ENCODE measurements at regions not wholly inside any gene's neighbourhood (a gene's known extent, or its start where the extent isn't known, plus 50 kb on each side); places are given as distances from the start of the nearest gene placed in this dataset.

DNA sequence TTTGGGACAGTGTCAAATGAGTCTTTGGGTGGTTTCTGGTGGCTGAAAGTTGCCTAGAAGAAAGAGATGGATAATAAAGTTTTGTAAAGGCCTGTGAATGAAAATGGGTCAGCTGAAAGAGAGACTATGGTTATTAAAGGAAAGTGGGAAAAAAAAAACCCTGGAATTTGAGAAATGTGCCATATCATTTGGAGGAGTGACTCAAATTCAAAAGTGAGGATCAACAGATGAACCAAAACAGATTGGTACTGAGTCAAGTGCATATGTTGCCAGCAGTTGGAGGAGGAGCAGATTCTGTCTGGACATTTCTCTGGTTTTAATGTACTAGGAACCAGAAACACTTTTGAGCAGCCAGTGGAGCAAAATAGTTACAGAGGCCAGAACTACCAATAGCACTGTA, 339.8 kb downstream of the KCNA4 start:
- H3K9me3 Mint-ChIP-seq (ENCODE audit: low read depth, unreplicated experiment), result peaks cover 3% of the 10 kb centered on the region
- H3K4me3 Mint-ChIP-seq (ENCODE audit: low read depth, unreplicated experiment), result no peak overlapping the region
- DNase-seq, result no peak
- no peak overlapping the region for H3K27ac Mint-ChIP-seq (ENCODE audit: unreplicated experiment)
- no peaks in the 10 kb centered on the region for H3K27me3 Mint-ChIP-seq (ENCODE audit: unreplicated experiment)
- TF ChIP-seq, protein P1, sequence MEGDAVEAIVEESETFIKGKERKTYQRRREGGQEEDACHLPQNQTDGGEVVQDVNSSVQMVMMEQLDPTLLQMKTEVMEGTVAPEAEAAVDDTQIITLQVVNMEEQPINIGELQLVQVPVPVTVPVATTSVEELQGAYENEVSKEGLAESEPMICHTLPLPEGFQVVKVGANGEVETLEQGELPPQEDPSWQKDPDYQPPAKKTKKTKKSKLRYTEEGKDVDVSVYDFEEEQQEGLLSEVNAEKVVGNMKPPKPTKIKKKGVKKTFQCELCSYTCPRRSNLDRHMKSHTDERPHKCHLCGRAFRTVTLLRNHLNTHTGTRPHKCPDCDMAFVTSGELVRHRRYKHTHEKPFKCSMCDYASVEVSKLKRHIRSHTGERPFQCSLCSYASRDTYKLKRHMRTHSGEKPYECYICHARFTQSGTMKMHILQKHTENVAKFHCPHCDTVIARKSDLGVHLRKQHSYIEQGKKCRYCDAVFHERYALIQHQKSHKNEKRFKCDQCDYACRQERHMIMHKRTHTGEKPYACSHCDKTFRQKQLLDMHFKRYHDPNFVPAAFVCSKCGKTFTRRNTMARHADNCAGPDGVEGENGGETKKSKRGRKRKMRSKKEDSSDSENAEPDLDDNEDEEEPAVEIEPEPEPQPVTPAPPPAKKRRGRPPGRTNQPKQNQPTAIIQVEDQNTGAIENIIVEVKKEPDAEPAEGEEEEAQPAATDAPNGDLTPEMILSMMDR (IDR thresholded peaks at IDR 0.05; ENCODE audit: unreplicated experiment), result no peak
- H3K4me1 Mint-ChIP-seq (ENCODE audit: low read depth, unreplicated experiment), result no peaks in the 10 kb centered on the region
- no peaks in the 10 kb centered on the region for H3K36me3 Mint-ChIP-seq (ENCODE audit: insufficient read depth, unreplicated experiment)
- no TSS peak for BruUV-seq (replicated peaks)
- intact Hi-C loops (cut with micrococcal nuclease; ENCODE audit: unreplicated experiment), result no loop called here
- CTCF ChIA-PET, result no interaction called here

DNA sequence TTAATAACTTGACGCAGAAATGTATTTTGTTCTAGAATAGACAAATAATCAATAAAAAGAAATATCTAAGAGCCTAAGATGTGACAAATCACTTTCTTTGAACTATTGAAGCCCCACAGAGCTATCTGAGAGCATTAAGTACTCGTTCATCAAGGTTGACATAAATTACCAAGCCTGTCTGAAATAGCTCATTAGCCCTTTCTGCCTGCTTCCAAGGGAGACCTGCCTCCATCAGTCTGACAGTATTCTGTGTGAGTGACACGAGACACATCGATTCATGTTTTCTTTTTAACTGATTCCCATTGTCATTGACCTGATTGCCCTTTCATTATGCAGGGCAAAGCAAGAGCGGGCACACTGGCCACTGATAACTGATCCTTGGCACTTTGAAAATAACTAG, 347.5 kb downstream of the KCNA4 start:
- DNase-seq, result no peak
- CTCF ChIA-PET, result no interaction called here
- Mint-ChIP-seq H3K27ac (ENCODE audit: unreplicated experiment) (no peak overlapping the region), H3K9me3 (ENCODE audit: low read depth, unreplicated experiment) (peaks cover 6% of the 10 kb centered on the region), H3K4me3 (ENCODE audit: low read depth, unreplicated experiment) (no peak overlapping the region), H3K4me1 (ENCODE audit: low read depth, unreplicated experiment) (no peaks in the 10 kb centered on the region), H3K36me3 (ENCODE audit: insufficient read depth, unreplicated experiment) (no peaks in the 10 kb centered on the region), H3K27me3 (ENCODE audit: unreplicated experiment) (no peaks in the 10 kb centered on the region)
- TF ChIP-seq, protein P1 (IDR thresholded peaks at IDR 0.05; ENCODE audit: unreplicated experiment), result no peak
- no TSS peak for BruUV-seq (replicated peaks)
- intact Hi-C loops (cut with micrococcal nuclease; ENCODE audit: unreplicated experiment), result no loop called here

DNA sequence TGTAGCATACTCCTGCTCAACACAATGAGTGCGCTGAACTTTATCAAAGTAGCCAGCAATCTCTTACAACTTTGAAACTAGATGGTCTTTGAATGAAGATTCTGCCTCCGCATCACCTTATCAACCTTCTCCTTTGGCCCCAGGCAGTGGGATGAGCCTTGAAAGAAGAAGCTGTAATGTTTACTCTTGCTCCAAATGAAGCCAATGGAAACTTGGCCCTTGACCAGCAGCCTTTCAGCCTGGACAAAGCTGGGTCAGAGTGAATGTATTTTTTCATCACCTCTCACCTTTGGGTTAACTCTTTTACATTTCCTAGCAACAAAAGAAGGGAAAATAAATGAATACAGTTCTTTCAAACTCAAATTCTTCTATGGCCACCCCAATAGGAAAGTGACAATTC, 359.1 kb downstream of the KCNA4 start:
- no peak for DNase-seq
- Mint-ChIP-seq H3K4me3 (ENCODE audit: low read depth, unreplicated experiment) (no peak overlapping the region), H3K27ac (ENCODE audit: unreplicated experiment) (no peak overlapping the region), H3K36me3 (ENCODE audit: insufficient read depth, unreplicated experiment) (no peaks in the 10 kb centered on the region), H3K4me1 (ENCODE audit: low read depth, unreplicated experiment) (no peaks in the 10 kb centered on the region), H3K9me3 (ENCODE audit: low read depth, unreplicated experiment) (peaks cover 6% of the 10 kb centered on the region), H3K27me3 (ENCODE audit: unreplicated experiment) (no peaks in the 10 kb centered on the region)
- TF ChIP-seq, protein P1 (IDR thresholded peaks at IDR 0.05; ENCODE audit: unreplicated experiment), result no peak
- BruUV-seq (replicated peaks), result no TSS peak
- intact Hi-C loops (cut with micrococcal nuclease; ENCODE audit: unreplicated experiment), result no loop called here
- CTCF ChIA-PET, result no interaction called here

DNA sequence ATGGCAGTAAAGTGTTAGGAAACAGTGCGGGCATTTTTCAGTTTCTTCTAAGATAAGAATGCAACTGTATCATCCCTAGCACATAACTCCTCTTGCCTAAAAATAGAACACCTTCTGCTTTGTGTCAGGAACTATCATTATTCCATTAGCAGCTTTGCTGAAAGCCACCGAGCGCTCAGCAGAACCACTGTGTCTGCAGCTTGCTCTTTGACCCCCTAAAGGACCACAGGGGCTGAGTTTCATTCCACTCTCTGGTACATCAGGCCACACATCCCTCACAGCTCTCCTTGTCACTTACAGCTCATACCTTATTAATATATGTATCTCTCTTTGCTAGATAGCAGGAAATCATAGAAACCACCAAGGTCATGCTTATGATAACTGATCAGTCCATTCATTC, 360.2 kb downstream of the KCNA4 start:
- intact Hi-C loops (cut with micrococcal nuclease; ENCODE audit: unreplicated experiment), result no loop called here
- no peak overlapping the region for H3K4me3 Mint-ChIP-seq (ENCODE audit: low read depth, unreplicated experiment)
- peaks cover 4% of the 10 kb centered on the region for H3K9me3 Mint-ChIP-seq (ENCODE audit: low read depth, unreplicated experiment)
- CTCF ChIA-PET, result interaction anchor here (0.6 kb wide), 2 partner anchors 145 to 191 kb away, joined by 3 read pairs; no protein-coding TSS in a partner anchor
- BruUV-seq (replicated peaks), result no TSS peak
- H3K27me3 Mint-ChIP-seq (ENCODE audit: unreplicated experiment), result no peaks in the 10 kb centered on the region
- no peak overlapping the region for H3K27ac Mint-ChIP-seq (ENCODE audit: unreplicated experiment)
- no peaks in the 10 kb centered on the region for H3K4me1 Mint-ChIP-seq (ENCODE audit: low read depth, unreplicated experiment)
- DNase-seq, result no peak
- TF ChIP-seq, protein P1 (IDR thresholded peaks at IDR 0.05; ENCODE audit: unreplicated experiment), result no peak
- no peaks in the 10 kb centered on the region for H3K36me3 Mint-ChIP-seq (ENCODE audit: insufficient read depth, unreplicated experiment)

DNA sequence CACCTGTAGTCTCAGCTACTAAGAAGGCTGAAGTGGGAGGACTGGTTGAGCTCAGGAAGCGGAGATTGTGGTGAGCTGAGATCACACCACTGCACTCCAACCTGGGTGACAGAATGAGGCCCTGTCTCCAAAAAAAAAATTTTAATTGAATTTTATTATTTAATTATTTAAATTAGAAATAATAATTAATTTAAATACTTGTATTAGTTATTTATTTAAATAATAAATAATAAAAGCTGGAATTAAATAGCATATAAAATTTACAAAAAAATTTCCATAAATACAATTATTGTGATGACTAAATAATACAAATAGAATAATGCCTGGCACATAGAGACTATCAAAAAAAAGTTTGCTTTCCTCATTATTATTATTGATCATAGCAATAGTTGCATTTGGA, 371.5 kb downstream of the KCNA4 start:
- intact Hi-C loops (cut with micrococcal nuclease; ENCODE audit: unreplicated experiment), result no loop called here

More for the DNA sequence above, 371.5 kb downstream of the KCNA4 start:
- Mint-ChIP-seq H3K27me3 (ENCODE audit: unreplicated experiment) (no peaks in the 10 kb centered on the region), H3K27ac (ENCODE audit: unreplicated experiment) (no peak overlapping the region), H3K36me3 (ENCODE audit: insufficient read depth, unreplicated experiment) (no peaks in the 10 kb centered on the region), H3K4me3 (ENCODE audit: low read depth, unreplicated experiment) (no peak overlapping the region), H3K4me1 (ENCODE audit: low read depth, unreplicated experiment) (no peaks in the 10 kb centered on the region), H3K9me3 (ENCODE audit: low read depth, unreplicated experiment) (peaks cover 5% of the 10 kb centered on the region)
- TF ChIP-seq, protein P1 (IDR thresholded peaks at IDR 0.05; ENCODE audit: unreplicated experiment), result no peak
- DNase-seq, result no peak
- BruUV-seq (replicated peaks), result no TSS peak
- CTCF ChIA-PET, result no interaction called here

All from Calu3 (cell line).